ENCODE measurements at regions not wholly inside any gene's neighbourhood (a gene's known extent, or its start where the extent isn't known, plus 50 kb on each side); places are given as distances from the start of the nearest gene placed in this dataset.
"Not testable (repeated sequence)": the region's sequence is repeated elsewhere in the genome, so short reads cannot be mapped to it uniquely, and the experiment has no call there.

- Histone ChIP-seq H3K27me3 (ENCODE audit: control insufficient read depth, insufficient read depth, low read length) (no peaks in the 10 kb centered on the region), H3K4me1 (ENCODE audit: control insufficient read depth, extremely low read depth, insufficient read depth, low read length) (no peaks in the 10 kb centered on the region), H3K9me3 (ENCODE audit: control insufficient read depth, insufficient read depth, low read depth, low read length) (no peaks in the 10 kb centered on the region), H3K4me2 (ENCODE audit: extremely low read depth, insufficient read depth, low read length) (no peak overlapping the region), H4K20me1 (ENCODE audit: control insufficient read depth, extremely low read depth, insufficient read depth, low read length) (no peaks in the 10 kb centered on the region), H3K79me2 (ENCODE audit: control insufficient read depth, insufficient read depth, low read length) (no peaks in the 10 kb centered on the region), H3K9ac (ENCODE audit: insufficient read depth, low read length) (no peak overlapping the region), H2AFZ (ENCODE audit: low read length) (no peak overlapping the region), H3K27ac (ENCODE audit: insufficient read depth, low read length) (no peak overlapping the region), H3K4me3 (replicated peaks in 1 of 4; ENCODE audit: control extremely low read depth in 1 of 4, insufficient read depth in 1 of 4, low read depth in 3 of 4, low read length in 4 of 4) (no peak overlapping the region), H3K36me3 (ENCODE audit: control insufficient read depth, insufficient read depth, low read length) (no peaks in the 10 kb centered on the region)
- no peak for TF ChIP-seq EZH2 (IDR thresholded peaks at IDR 0.05; ENCODE audit: low read length, missing control alignments)
- TF ChIP-seq CTCF (conservative IDR thresholded peaks at IDR 0.05 in 1 of 2, IDR thresholded peaks at IDR 0.05 in 1 of 2; ENCODE audit: low read depth in 1 of 2, low read length in 2 of 2): no peak
- no peak for DNase-seq (ENCODE audit: low read depth in 2 of 2)
These were observed 306.0 kb upstream of the TCF4 start for GRCh38 chr18:55893948-55894347.

- not testable (repeated sequence) for DNase-seq (ENCODE audit: low read depth in 2 of 2)
These were observed 305.1 kb upstream of the TCF4 start for GRCh38 chr18:55892862-55893813.

GRCh38 chr18:55886886-55887285 lies 298.9 kb upstream of the TCF4 start:
- Histone ChIP-seq H4K20me1 (ENCODE audit: control insufficient read depth, extremely low read depth, insufficient read depth, low read length) (no peaks in the 10 kb centered on the region), H3K36me3 (ENCODE audit: control insufficient read depth, insufficient read depth, low read length) (no peaks in the 10 kb centered on the region), H2AFZ (ENCODE audit: low read length) (no peak overlapping the region), H3K27ac (ENCODE audit: insufficient read depth, low read length) (no peak overlapping the region), H3K9ac (ENCODE audit: insufficient read depth, low read length) (no peak overlapping the region), H3K4me1 (ENCODE audit: control insufficient read depth, extremely low read depth, insufficient read depth, low read length) (no peaks in the 10 kb centered on the region), H3K79me2 (ENCODE audit: control insufficient read depth, insufficient read depth, low read length) (no peaks in the 10 kb centered on the region), H3K4me3 (replicated peaks in 1 of 4; ENCODE audit: control extremely low read depth in 1 of 4, insufficient read depth in 1 of 4, low read depth in 3 of 4, low read length in 4 of 4) (no peak overlapping the region), H3K4me2 (ENCODE audit: extremely low read depth, insufficient read depth, low read length) (no peak overlapping the region), H3K9me3 (ENCODE audit: control insufficient read depth, insufficient read depth, low read depth, low read length) (no peaks in the 10 kb centered on the region), H3K27me3 (ENCODE audit: control insufficient read depth, insufficient read depth, low read length) (no peaks in the 10 kb centered on the region)
- TF ChIP-seq EZH2 (IDR thresholded peaks at IDR 0.05; ENCODE audit: low read length, missing control alignments) (no peak), CTCF (conservative IDR thresholded peaks at IDR 0.05 in 1 of 2, IDR thresholded peaks at IDR 0.05 in 1 of 2; ENCODE audit: low read depth in 1 of 2, low read length in 2 of 2) (no peak)
- no peak for DNase-seq (ENCODE audit: low read depth in 2 of 2)

More at GRCh38 chr18:55892862-55893813, 305.1 kb upstream of the TCF4 start:
- H3K9me3 ChIP-seq (ENCODE audit: control insufficient read depth, insufficient read depth, low read depth, low read length); H3K4me3 ChIP-seq (replicated peaks in 1 of 4; ENCODE audit: control extremely low read depth in 1 of 4, insufficient read depth in 1 of 4, low read depth in 3 of 4, low read length in 4 of 4); H3K4me2 ChIP-seq (ENCODE audit: extremely low read depth, insufficient read depth, low read length); H3K27ac ChIP-seq (ENCODE audit: insufficient read depth, low read length); H3K36me3 ChIP-seq (ENCODE audit: control insufficient read depth, insufficient read depth, low read length); H3K4me1 ChIP-seq (ENCODE audit: control insufficient read depth, extremely low read depth, insufficient read depth, low read length); H2AFZ ChIP-seq (ENCODE audit: low read length); H3K79me2 ChIP-seq (ENCODE audit: control insufficient read depth, insufficient read depth, low read length); H4K20me1 ChIP-seq (ENCODE audit: control insufficient read depth, extremely low read depth, insufficient read depth, low read length); H3K27me3 ChIP-seq (ENCODE audit: control insufficient read depth, insufficient read depth, low read length); H3K9ac ChIP-seq (ENCODE audit: insufficient read depth, low read length): not testable (repeated sequence)

Measured in fibroblast of lung (primary cell).